ENCODE measurements at regions not wholly inside any gene's neighbourhood (a gene's known extent, or its start where the extent isn't known, plus 50 kb on each side); places are given as distances from the start of the nearest gene placed in this dataset.
"Not testable (repeated sequence)": the region's sequence is repeated elsewhere in the genome, so short reads cannot be mapped to it uniquely, and the experiment has no call there.

DNA sequence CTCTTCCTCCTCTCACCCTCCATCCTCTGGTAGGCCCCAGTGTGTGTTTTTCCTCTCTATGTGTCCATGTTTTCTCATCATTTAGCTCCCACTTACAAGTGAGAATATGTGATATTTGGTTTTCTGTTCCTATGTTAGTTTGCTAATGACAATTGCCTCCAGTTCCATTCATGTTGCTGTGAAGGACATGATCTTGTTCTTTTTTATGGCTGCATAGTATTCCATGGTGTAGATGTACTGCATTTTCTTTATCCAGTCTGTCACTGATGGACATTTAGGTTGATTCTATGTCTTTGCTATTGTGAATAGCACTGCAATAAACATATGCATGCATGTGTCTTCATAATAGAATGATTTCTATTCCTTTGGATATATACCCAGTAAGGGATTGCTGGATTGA, 1401.6 kb upstream of the ATXN8OS start:
- FAIRE-seq; H3K27me3 ChIP-seq (ENCODE audit: control insufficient read depth in 2 of 2, insufficient read depth in 2 of 2, low read length in 2 of 2); H3K4me1 ChIP-seq (replicated peaks in 1 of 2; ENCODE audit: control insufficient read depth in 2 of 2, insufficient read depth in 2 of 2, low read length in 2 of 2); H3K36me3 ChIP-seq (ENCODE audit: control insufficient read depth, insufficient read depth, low read length); H3K79me2 ChIP-seq (ENCODE audit: control insufficient read depth, insufficient read depth, low read length); H3K9me1 ChIP-seq (ENCODE audit: control insufficient read depth, insufficient read depth, low read length); CTCF ChIA-PET (ENCODE audit: low intra/inter-chr PET ratio); H3K9me3 ChIP-seq (replicated peaks; ENCODE audit: control insufficient read depth, insufficient read depth, low read depth, low read length); H2AFZ ChIP-seq (ENCODE audit: low read depth, low read length); H4K20me1 ChIP-seq (replicated peaks; ENCODE audit: control insufficient read depth, insufficient read depth, low read length); DNase-seq (ENCODE audit: extremely low read depth in 1 of 4, low spot score in 3 of 4); H3K9ac ChIP-seq (ENCODE audit: insufficient read depth in 1 of 2, low read depth in 2 of 2, low read length in 2 of 2); H3K4me2 ChIP-seq (ENCODE audit: insufficient read depth, low read length); H3K4me3 ChIP-seq; BruUV-seq (replicated peaks); intact Hi-C loops (cut with micrococcal nuclease); H3K27ac ChIP-seq (ENCODE audit: extremely low read depth, low read depth, low read length); ATAC-seq; in situ Hi-C loops (cut with MboI); POLR2A ChIA-PET: not testable (repeated sequence)
- TF ChIP-seq RBM25 (IDR thresholded peaks at IDR 0.05; ENCODE audit: low read depth, low read length, severe bottlenecking) (peak; percentile 12), BCOR (IDR thresholded peaks at IDR 0.05) (peak; percentile 36; the same call in 1 of the 2 replicates), ZNF146 (CRISPR knock-in tag; IDR thresholded peaks at IDR 0.05; ENCODE audit: unreplicated experiment) (peak; percentile 81)

DNA sequence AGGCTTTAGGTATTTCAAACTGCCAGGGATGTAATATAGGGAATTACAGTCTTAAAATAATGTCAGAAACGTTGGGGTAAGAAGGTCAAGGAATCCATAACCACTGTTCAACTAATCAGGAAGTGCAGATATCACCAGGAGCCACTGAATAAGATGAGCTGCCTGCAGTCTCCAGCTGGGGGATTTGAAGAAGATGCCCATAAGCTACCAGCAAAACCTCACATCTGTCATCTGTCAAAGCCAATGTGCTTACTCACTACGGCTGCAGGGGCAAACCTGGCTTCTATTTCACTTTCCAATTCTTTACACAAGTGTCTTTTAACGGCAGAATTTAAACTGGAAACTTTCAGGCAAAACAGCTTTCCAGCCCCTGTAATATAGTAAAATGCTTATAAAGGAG, 1410.1 kb upstream of the ATXN8OS start:
- Histone ChIP-seq H2AFZ (ENCODE audit: low read depth, low read length) (peak overlapping the region; percentile 76), H3K79me2 (ENCODE audit: control insufficient read depth, insufficient read depth, low read length) (no peaks in the 10 kb centered on the region), H4K20me1 (replicated peaks; ENCODE audit: control insufficient read depth, insufficient read depth, low read length) (no peaks in the 10 kb centered on the region), H3K4me1 (replicated peaks in 1 of 2; ENCODE audit: control insufficient read depth in 2 of 2, insufficient read depth in 2 of 2, low read length in 2 of 2) (peaks cover 0 to 5% of the 10 kb centered on the region in 2 experiments; a peak in 2 of 5 replicates), H3K4me2 (ENCODE audit: insufficient read depth, low read length) (no peak overlapping the region), H3K27ac (ENCODE audit: extremely low read depth, low read depth, low read length) (peak overlapping the region; percentile 55; the same call in 2 of the 3 replicates), H3K36me3 (ENCODE audit: control insufficient read depth, insufficient read depth, low read length) (no peaks in the 10 kb centered on the region), H3K9me3 (replicated peaks; ENCODE audit: control insufficient read depth, insufficient read depth, low read depth, low read length) (no peaks in the 10 kb centered on the region; the same call in 1 of the 2 replicates), H3K9me1 (ENCODE audit: control insufficient read depth, insufficient read depth, low read length) (no peaks in the 10 kb centered on the region), H3K9ac (ENCODE audit: insufficient read depth in 1 of 2, low read depth in 2 of 2, low read length in 2 of 2) (no peak overlapping the region; a peak in 1 of 4 replicates), H3K4me3 (no peak overlapping the region), H3K27me3 (ENCODE audit: control insufficient read depth in 2 of 2, insufficient read depth in 2 of 2, low read length in 2 of 2) (no peaks in the 10 kb centered on the region)
- FAIRE-seq (peak; percentile 58), DNase-seq (ENCODE audit: extremely low read depth in 1 of 4, low spot score in 3 of 4) (peak in 2 of 4 experiments; percentile 48 to 70), ATAC-seq (peak; percentile 87)
- POLR2A ChIA-PET = interaction anchor here (1.0 kb wide), 1 partner anchor 11 kb away, joined by 6 read pairs; no protein-coding TSS in a partner anchor
- BruUV-seq (replicated peaks) = no TSS peak
- CTCF ChIA-PET (ENCODE audit: low intra/inter-chr PET ratio) = no interaction called here
- intact Hi-C loops (cut with micrococcal nuclease) = no loop called here
- in situ Hi-C loops (cut with MboI) = no loop called here
- WGBS (ENCODE audit: insufficient coverage, low coverage, missing lambda C conversion rate) = 0% methylated on average over 3 of the region's 3 CpGs
- TF ChIP-seq POU5F1 (IDR thresholded peaks at IDR 0.05; ENCODE audit: borderline replicate concordance, low read depth, low read length, partially characterized antibody) (no peak), SMARCB1 (IDR thresholded peaks at IDR 0.05; ENCODE audit: insufficient read length, low read depth) (no peak), PYGO2 (tag; IDR thresholded peaks at IDR 0.05) (no peak), EP300 (IDR thresholded peaks at IDR 0.05; ENCODE audit: low read length) (peak; percentile 7; the same call in 1 of the 2 replicates), OTX1 (CRISPR knock-in tag; IDR thresholded peaks at IDR 0.05) (no peak), MEIS2 (IDR thresholded peaks at IDR 0.05; ENCODE audit: partially characterized antibody) (peak; percentile 84), ETV5 (CRISPR knock-in tag; IDR thresholded peaks at IDR 0.05; ENCODE audit: low read depth) (no peak), DPF2 (IDR thresholded peaks at IDR 0.05) (no peak), ZNF695 (CRISPR knock-in tag; IDR thresholded peaks at IDR 0.05) (no peak), MTF1 (CRISPR knock-in tag; IDR thresholded peaks at IDR 0.05; ENCODE audit: borderline replicate concordance) (no peak), ZNF174 (CRISPR knock-in tag; IDR thresholded peaks at IDR 0.05) (no peak), FOSL1 (tag; conservative IDR thresholded peaks at IDR 0.05) (no peak)

Measured in K562 (cell line).